ENCODE measurements at regions not wholly inside any gene's neighbourhood (a gene's known extent, or its start where the extent isn't known, plus 50 kb on each side); places are given as distances from the start of the nearest gene placed in this dataset.
A peak's percentile ranks its signal among the peaks of the same experiment; 100 is the strongest.

DNA sequence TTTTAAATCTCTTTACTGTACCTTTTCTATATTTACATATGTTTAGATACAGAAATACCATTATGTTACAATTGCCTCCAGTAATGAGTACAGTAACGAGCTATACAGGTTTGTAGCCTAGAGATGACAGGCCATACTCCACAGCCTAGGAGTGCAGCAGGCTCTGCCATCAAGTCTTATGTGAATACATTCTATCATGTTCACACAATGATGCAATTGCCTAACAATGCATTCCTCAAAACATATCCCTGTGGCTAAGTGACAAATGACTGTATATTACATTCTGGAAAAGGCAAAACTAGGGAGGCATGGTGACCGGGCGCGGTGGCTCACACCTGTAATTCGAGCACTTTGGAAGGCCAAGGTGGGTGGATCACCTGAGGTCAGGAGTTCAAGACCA is 192.4 kb upstream of the IGF1R start:
- DNase-seq (ENCODE audit: low spot score): no peak

GRCh38 chr15:98476559-98476958 is 171.8 kb upstream of the IGF1R start:
- no peak for DNase-seq (ENCODE audit: low spot score)

DNA sequence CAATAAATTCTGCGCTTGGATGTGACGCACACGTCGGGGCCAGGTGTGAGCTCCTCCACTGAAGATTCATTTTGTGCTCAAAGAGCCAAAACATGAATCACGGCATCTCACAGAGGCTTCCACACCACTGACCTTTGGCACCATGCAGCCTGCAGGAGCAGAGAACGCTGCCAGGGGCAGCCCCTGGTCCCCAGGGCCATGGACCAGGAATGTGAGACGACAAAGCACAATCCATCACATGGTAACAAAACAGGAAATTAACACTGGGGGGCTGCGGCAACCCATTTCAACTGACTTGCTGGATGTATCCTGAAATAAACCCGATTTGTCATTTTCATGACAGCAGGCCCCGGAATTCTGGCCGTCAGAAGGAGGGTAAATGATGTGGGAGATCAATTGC is 167.5 kb upstream of the IGF1R start:
- no peak for DNase-seq (ENCODE audit: low spot score)

- DNase-seq (ENCODE audit: low spot score): no peak
These were observed 164.7 kb upstream of the IGF1R start for GRCh38 chr15:98483575-98484130.

DNA sequence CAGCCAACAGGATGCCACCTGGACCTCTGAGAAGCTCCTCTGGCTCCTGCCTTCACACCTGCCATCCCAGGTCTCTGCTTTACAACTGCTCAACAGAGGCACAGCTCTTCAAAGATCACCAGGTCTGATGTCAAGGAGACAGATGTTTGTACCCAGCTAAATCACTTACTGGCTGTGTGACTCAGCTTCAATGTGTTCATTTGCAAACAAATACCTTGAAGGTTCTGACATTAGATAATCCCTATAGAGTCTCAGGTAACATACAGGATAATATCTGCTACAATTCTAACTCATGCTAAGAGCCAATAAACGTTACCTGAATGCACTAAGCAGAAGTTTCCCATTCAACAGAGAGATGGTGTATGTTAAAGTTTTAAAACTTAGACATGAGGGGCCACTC is 163.4 kb upstream of the IGF1R start:
- DNase-seq (ENCODE audit: low spot score): no peak

DNA sequence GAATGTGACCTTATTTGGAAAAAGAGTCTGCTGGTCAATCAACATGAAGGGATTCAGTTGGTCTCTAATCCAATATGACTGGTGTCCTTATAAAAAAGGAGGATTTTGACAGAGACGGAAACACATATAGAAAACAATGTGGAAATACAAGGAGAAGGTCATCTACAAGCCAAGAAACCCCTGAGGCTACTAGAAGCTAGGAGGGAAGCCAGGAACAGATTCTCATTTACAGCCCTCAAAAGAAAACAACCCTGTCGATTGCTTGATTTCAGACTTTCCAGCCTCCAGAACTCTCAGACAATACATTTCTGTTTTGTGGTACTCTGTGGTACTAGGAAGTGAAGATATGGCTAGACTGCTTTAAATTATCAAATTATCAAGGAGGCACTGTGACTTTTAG is 162.9 kb upstream of the IGF1R start:
- no peak for DNase-seq (ENCODE audit: low spot score)

GRCh38 chr15:98493966-98494511 is 154.3 kb upstream of the IGF1R start:
- no peak for DNase-seq (ENCODE audit: low spot score)

GRCh38 chr15:98501192-98501591 is 147.1 kb upstream of the IGF1R start:
- DNase-seq (ENCODE audit: low spot score): no peak

GRCh38 chr15:98501632-98502031 is 146.7 kb upstream of the IGF1R start:
- DNase-seq (ENCODE audit: low spot score): no peak

- DNase-seq (ENCODE audit: low spot score): peak; percentile 73
These were observed 144.4 kb upstream of the IGF1R start for GRCh38 chr15:98503970-98504369.

GRCh38 chr15:98504998-98505397 is 143.3 kb upstream of the IGF1R start:
- no peak for DNase-seq (ENCODE audit: low spot score)

- DNase-seq (ENCODE audit: low spot score): no peak
These were observed 142.7 kb upstream of the IGF1R start for GRCh38 chr15:98505611-98506031.

GRCh38 chr15:98506172-98506571 is 142.2 kb upstream of the IGF1R start:
- no peak for DNase-seq (ENCODE audit: low spot score)

DNA sequence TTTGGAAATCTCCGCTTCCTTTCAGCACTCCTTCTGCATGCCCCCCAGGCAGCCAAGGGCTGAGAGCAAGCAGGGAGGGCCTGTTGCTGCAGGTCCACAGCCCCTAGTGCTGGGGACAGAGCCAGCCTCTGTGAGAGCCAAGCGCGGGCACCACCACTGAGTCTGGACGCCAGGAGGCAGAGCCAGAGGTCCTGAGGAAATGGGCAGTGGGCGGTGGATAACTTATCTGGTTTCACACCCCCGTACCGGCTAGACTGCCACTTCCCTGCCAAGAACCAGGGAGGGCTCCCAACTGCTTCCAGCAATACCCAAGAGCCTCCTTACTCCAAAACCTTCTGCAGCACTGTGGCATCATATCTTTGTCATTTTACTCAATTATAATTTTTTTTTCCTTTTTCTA is 141.6 kb upstream of the IGF1R start:
- no peak for DNase-seq (ENCODE audit: low spot score)

DNA sequence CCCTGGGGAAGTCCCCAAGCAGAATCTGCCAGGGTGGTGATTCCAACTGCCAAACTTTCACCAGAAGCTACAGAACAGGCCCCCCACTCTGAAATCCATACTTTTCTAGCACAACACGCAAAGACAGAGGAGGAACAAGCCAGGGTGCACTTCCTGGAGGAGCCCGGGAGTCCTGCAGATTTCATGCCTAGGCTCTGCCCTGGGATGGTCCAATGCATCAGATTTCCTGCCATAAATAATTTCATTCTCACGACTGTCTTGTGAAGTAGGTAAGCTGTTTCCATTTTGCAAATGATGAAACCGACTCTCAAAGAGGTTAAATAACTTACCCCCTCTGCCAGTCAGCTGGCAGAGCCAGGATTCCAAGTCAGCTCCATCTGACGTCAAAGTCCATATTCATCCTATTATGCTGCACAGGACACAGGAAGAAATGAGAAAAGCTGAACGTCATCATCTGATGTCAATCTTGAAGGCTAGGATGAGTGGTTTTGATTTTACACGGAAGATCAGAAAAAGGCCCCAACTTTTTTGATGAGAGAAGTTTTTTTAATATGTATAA is 134.8 kb upstream of the IGF1R start:
- DNase-seq (ENCODE audit: low spot score): no peak

DNA sequence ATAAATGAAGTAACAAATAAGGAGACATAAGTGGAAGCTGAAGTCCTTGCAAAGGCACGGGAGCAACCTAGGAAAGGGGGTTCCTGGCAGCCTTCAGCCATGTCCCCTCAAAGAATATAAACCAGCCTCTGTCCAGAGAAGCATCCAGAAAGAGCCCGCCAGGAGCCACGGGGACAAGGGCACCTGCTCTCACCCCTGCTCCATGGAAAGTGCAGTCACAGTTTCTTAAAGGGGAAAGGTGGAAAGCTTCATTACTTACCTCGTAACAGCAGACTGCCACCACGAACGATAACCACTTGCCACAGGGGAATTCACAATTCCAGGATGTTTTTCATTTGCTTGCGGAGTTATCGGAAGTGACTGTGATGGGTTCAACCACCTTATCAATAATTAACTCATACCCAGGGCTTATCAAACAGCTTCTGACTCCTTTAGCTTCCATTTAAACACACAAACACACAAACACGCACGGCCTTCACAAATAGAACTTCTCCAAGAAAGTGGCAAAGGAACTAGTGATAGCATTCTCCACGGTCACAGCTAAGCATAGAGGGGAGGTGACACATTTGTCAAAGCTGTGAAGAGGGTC is 134.2 kb upstream of the IGF1R start:
- no peak for DNase-seq (ENCODE audit: low spot score)

- DNase-seq (ENCODE audit: low spot score): peak; percentile 77
These were observed 129.3 kb upstream of the IGF1R start for GRCh38 chr15:98518823-98519561.

DNA sequence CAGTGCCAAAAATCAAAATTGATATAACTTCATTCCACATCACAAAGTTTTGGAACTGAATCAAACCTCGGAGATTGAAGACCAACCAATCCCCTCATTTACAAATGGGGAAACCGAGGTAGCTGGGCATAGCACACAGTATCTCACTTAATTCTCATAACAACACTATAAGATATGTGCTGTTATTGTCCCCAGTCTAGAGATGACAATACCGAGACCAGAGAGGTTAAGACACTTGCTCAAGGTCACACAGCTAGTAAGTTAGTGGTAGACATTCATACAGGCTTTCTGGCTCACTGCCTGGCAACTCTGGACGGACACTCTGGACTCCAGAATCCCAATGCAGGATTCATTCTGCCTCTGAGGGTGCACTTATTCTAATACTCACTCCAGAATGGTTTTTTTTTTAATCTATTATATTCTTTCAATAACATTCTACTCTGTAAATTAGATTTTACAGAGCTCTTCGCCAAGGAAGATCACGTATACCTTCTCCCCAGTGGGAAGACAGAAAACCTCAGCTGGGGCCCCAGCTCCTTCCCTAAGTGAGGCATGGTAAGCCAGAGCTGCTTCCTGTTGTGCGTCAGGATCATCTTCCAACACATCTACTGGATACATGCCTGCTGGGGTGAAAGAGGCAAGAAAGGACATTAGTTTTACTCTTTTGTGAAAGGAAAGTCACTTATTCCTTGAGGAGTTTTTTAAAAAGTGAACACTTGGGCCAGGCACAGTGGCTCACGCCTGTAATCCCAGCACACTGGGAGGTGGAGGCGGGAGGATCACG is 128.4 kb upstream of the IGF1R start:
- no peak for DNase-seq (ENCODE audit: low spot score)

GRCh38 chr15:98522127-98522526 is 126.2 kb upstream of the IGF1R start:
- DNase-seq (ENCODE audit: low spot score): no peak

GRCh38 chr15:98523912-98524662 is 124.3 kb upstream of the IGF1R start:
- no peak for DNase-seq (ENCODE audit: low spot score)

GRCh38 chr15:98524838-98525660 is 123.3 kb upstream of the IGF1R start:
- DNase-seq (ENCODE audit: low spot score): no peak

Data from AG08395 (cell line).